Retinal pigment epithelial cell (primary cell): ENCODE measurements at regions not wholly inside any gene's neighbourhood (a gene's known extent, or its start where the extent isn't known, plus 50 kb on each side); places are given as distances from the start of the nearest gene placed in this dataset.
"Not testable (repeated sequence)": the region's sequence is repeated elsewhere in the genome, so short reads cannot be mapped to it uniquely, and the experiment has no call there.

ENCODE experiments used
- DNase-seq: peaks from one replicate; pipeline ENCODE4 v3.0.0-alpha.2; 2010; ENCODE audit warnings: low read depth
- H3K4me3 ChIP-seq: 2 replicates; pipeline ENCODE4 v1.5.1; 2011; ENCODE audit warnings: mild to moderate bottlenecking, low read length, control low read depth, moderate library complexity
- CTCF ChIP-seq: conservative IDR thresholded peaks from 2 replicates; pipeline ENCODE4 v1.5.1; 2011; ENCODE audit warnings: low read depth, low read length, control low read depth, inconsistent platforms

GRCh38 chr4:128451270-128451905 lies 163.8 kb upstream of the PGRMC2 start:
- no peak for DNase-seq
- TF ChIP-seq CTCF = no peak
- H3K4me3 ChIP-seq = no peak overlapping the region

- no peak for DNase-seq
- H3K4me3 ChIP-seq = no peak overlapping the region
- TF ChIP-seq CTCF = no peak
Observed at GRCh38 chr4:128450326-128451120, 162.9 kb upstream of the PGRMC2 start.

DNA sequence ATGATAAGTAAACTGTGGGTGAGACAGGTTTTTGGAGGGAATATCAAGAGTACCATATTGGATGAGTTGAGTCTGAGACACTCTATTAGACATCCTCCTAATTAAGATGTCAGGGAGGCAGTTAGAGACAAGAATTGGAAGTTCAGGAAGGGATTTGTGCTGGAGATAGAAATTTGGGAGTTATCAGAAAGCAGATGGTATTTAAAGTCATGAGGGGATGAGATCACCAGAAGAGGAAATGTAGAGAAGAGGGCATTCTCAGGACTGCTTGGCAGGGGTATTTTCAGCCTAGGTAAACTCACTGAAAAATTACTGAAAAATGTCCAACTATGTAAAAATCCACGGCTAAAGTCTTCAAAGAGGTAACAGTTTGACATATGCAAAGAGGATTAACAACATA lies 161.6 kb upstream of the PGRMC2 start:
- no peak for DNase-seq
- no peak for TF ChIP-seq CTCF
- H3K4me3 ChIP-seq = no peak overlapping the region

GRCh38 chr4:128444544-128445302 lies 157.1 kb upstream of the PGRMC2 start:
- no peak overlapping the region for H3K4me3 ChIP-seq
- TF ChIP-seq CTCF = no peak
- DNase-seq = no peak

DNA sequence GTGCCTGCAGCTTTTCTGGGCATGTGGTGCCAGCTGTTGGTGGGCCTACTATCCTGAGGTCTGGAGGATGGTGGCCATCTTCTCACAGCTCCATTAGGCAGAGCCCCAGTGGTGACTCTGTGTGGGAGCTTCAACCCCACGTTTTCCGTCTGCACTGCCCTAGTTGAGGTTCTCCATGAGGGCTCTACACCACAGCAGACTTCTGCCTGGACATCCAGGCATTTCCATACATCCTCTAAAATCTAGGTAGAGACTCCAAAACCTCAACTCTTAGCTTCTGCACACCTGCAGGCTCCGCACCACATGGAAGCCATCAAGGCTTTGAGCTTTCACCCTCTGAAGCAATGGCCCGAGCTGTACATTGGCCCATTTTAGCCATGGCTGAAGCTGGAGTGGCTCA lies 153.3 kb upstream of the PGRMC2 start:
- DNase-seq = no peak
- TF ChIP-seq CTCF = no peak
- H3K4me3 ChIP-seq = no peak overlapping the region

DNA sequence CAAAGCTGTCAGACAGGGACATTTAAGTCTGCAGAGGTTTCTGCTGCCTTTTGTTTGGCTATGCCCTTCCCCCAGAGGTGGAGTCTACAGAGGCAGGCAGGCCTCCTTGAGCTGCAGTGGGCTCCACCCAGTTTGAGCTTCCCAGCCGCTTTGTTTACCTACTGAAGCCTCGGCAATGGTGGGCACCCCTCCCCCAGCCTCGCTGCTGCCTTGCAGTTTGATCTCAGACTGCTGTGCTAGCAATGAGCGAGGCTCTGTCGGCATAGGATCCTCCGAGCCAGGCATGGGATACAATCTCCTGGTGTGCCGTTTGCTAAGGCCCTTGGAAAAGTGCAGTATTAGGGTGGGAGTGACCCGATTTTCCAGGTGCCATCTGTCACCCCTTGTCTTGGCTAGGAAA lies 149.4 kb upstream of the PGRMC2 start:
- H3K4me3 ChIP-seq, DNase-seq: not testable (repeated sequence)

GRCh38 chr4:128429023-128429613 lies 141.5 kb upstream of the PGRMC2 start:
- DNase-seq, H3K4me3 ChIP-seq: not testable (repeated sequence)

- no peak overlapping the region for H3K4me3 ChIP-seq
- no peak for DNase-seq
- TF ChIP-seq CTCF = no peak
Observed at GRCh38 chr4:128428397-128428796, 140.8 kb upstream of the PGRMC2 start.
